GM12864 (cell line): ENCODE measurements at regions not wholly inside any gene's neighbourhood (a gene's known extent, or its start where the extent isn't known, plus 50 kb on each side); places are given as distances from the start of the nearest gene placed in this dataset.

Experiments
- DNase-seq: peaks from one replicate; pipeline ENCODE4 v3.0.0-alpha.2; 2011; ENCODE audit warnings: low read depth
- H3K4me3 ChIP-seq: 2 replicates; pipeline ENCODE4 v1.5.1; 2011; ENCODE audit warnings: mild to moderate bottlenecking, low read depth, low read length, control low read depth
- CTCF ChIP-seq: IDR thresholded peaks from 2 replicates; pipeline ENCODE4 v1.5.1; 2011; ENCODE audit warnings: low read depth, mild to moderate bottlenecking, moderate library complexity, low read length, control low read depth, inconsistent platforms; ENCODE audit errors: missing control alignments

DNA sequence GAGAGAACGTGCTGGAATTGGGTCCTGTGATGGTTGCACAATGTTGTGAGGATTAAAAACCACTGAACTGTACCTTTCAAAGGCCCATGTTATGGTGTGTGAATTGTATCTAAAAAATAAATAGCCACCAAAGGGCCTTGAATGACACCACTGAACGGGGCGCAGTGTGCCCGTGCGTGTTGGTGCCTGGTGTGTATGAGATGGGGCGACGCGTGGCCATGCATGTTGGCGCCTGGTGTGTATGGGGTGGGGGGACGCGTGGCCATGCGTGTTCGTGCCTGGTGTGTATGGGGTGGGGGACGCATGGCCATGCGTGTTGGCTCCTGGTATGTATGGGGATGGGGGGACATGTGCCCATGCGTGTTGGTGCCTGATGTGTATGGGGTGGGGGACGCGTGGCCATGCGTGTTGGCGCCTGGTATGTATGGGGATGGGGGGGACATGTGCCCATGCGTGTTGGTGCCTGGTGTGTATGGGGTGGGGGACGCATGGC is 66.6 kb upstream of the HELT start:
- no peak overlapping the region for H3K4me3 ChIP-seq
- no peak for DNase-seq
- no peak for TF ChIP-seq CTCF

GRCh38 chr4:184952522-184952921 is 65.8 kb upstream of the HELT start:
- H3K4me3 ChIP-seq = no peak overlapping the region
- DNase-seq = no peak
- TF ChIP-seq CTCF = no peak

DNA sequence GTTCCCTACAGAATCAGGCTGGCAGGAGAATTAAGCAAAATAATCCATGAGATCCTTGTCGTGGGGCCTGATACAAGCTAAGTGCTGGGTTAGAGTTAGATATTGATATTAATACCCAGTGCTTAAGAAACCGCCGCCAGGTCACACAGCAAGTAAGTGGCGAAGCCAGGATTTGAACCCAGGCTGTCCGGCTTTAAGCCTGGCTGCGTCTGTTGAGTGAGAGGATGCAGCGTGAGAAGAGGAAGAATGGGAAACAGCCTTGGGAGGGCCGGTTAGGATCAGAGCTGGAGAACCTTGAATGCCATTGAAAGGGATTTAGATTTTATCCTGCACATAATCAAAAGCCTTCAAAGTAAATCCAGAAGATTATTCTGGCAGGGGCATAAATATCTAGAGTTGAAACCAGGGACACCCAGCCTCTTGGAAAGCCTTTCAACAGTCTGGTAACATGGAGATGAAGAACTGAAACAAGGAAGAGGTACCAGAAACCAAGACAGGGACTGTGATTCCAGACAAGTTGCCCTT is 64.8 kb upstream of the HELT start:
- no peak for TF ChIP-seq CTCF
- no peak for DNase-seq
- H3K4me3 ChIP-seq = no peak overlapping the region

DNA sequence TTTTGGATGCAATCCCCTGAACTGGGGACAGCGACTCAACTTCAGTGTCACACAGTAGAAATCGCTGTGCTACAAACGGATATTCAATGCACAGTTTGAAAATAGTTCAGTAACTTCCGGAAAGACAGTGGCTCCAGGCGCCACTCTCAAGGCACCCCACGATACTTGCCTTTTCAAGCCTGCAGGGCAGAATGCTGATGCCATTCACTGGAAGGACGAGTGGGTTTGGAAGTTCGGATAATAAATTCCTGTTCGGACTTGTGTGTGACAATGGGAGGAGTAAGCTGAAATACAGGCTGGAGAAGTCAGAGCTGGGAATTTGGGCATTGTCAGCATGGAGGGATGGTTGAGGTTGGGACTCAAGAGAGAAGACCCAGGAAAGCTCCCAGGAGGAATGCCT is 64.3 kb upstream of the HELT start:
- DNase-seq = no peak
- H3K4me3 ChIP-seq = no peak overlapping the region
- TF ChIP-seq CTCF = no peak

DNA sequence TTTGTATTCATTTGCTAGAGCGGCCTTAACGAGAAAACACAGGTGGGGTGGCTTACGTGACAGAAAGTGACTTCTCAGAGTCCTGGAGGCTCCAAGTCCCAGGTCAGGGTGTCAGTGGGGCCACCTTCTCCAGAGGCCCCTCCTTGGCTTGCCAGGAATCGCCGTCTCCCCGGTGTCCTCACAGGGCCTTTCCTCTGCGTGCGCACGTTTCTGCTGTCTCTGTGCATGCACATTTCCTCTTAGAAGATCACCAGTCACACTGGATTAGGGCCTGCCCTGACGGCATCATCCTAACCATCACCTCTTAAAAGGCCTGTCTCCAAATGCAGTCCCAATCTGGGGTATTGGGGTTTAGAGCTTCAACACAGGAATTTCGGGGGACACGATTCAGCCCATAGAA is 63.8 kb upstream of the HELT start:
- H3K4me3 ChIP-seq = no peak overlapping the region
- TF ChIP-seq CTCF = no peak
- no peak for DNase-seq

DNA sequence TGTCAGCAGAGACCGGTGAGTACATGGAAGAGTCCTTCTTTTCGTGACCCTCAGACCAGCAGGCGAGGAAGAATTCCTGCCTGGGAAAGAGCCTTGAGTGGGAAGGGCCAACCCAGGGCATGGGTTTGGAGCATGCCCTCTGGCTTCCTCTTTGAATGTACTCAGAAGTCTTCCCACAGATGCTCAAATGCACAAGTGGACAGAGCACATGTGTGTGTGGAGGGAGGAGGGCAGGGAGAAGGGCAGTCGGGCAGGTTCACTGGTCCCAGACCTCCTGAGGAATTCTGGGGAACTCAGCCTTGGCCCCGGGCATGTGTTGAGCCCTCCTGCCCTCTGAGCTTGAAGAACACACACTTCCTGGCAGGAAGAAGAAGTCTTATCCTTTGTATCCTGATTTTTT is 63.2 kb upstream of the HELT start:
- no peak for TF ChIP-seq CTCF
- no peak overlapping the region for H3K4me3 ChIP-seq
- no peak for DNase-seq

DNA sequence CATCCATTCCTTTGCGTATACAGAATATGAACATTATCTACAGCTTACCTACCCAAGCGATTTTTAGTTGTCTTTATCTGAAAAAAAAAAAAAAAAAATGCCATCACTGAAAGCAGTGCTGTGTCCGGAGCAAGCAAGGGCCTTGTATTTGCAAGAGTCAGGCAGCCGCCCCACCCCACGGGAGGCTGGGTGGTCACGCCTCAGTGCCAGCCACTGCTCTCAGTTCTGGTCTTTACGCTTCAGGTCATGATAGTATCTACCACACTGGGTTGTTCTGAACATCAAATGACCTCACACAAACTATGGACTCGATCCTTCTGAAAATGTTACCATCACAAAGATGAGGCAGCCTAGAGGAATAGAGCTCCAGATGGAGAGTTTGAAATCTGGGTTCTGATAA is 62.7 kb upstream of the HELT start:
- DNase-seq = no peak
- no peak for TF ChIP-seq CTCF
- no peak overlapping the region for H3K4me3 ChIP-seq
